H1 (cell line): ENCODE measurements at regions not wholly inside any gene's neighbourhood (a gene's known extent, or its start where the extent isn't known, plus 50 kb on each side); places are given as distances from the start of the nearest gene placed in this dataset.

Source experiments
- CTCF ChIA-PET: fragments of 300-600 bp; sonication (Branson Sonifier 250); formaldehyde crosslinking; loops from one replicate; lab custom pipeline; 2021; ENCODE audit not compliant: partially characterized antibody; lab: Charles Lee
- POLR2A ChIA-PET: fragments of 300-600 bp; sonication (Branson Sonifier 250); formaldehyde crosslinking; loops from one replicate; lab custom pipeline; 2021; ENCODE audit warnings: inconsistent platforms; ENCODE audit not compliant: partially characterized antibody; lab: Charles Lee
- DNase-seq, 2 experiments: peaks; one replicate each; pipeline versions ENCODE4 v3.0.0 to v3.0.0-alpha.2; 2010 to 2022; ENCODE audit warnings: low spot score in 2 of 2, low read depth in 1 of 2, mixed read lengths in 1 of 2
- FAIRE-seq: peaks from 2 replicates; lab custom pipeline; 2011; peaks lifted over from hg19 to GRCh38; lab: Jason Lieb, UNC
- H2AFZ ChIP-seq: 2 replicates; pipeline ENCODE4 v1.8.1; 2012; ENCODE audit warnings: low read length, inconsistent platforms
- H2AK5ac ChIP-seq: 2 replicates; pipeline ENCODE4 v1.6.1; 2013; ENCODE audit warnings: low read depth, low read length
- H2BK120ac ChIP-seq: replicated peaks from 2 replicates; pipeline ENCODE3; 2013; ENCODE audit warnings: low read depth, low read length, inconsistent platforms
- H2BK12ac ChIP-seq: 2 replicates; pipeline ENCODE4 v1.6.1; 2013; ENCODE audit warnings: low read depth, low read length
- H2BK15ac ChIP-seq: 2 replicates; pipeline ENCODE4 v1.6.1; 2013; ENCODE audit warnings: low read length
- H2BK20ac ChIP-seq: 2 replicates; pipeline ENCODE4 v1.6.1; 2013; ENCODE audit warnings: low read length
- H2BK5ac ChIP-seq: 2 replicates; pipeline ENCODE4 v1.6.1; 2013; ENCODE audit warnings: low read depth, low read length
- H3K14ac ChIP-seq: 2 replicates; pipeline ENCODE4 v1.6.1; 2013; ENCODE audit warnings: inconsistent platforms; ENCODE audit not compliant: insufficient read length
- H3K18ac ChIP-seq: 2 replicates; pipeline ENCODE4 v1.6.1; 2013; ENCODE audit warnings: low read length; ENCODE audit errors: extremely low read depth
- H3K23ac ChIP-seq: 2 replicates; pipeline ENCODE4 v1.6.1; 2013; ENCODE audit warnings: inconsistent platforms; ENCODE audit not compliant: insufficient read length
- H3K23me2 ChIP-seq: 2 replicates; pipeline ENCODE4 v1.6.1; 2013; ENCODE audit warnings: low read depth, low read length
- H3K27ac ChIP-seq: 2 replicates; pipeline ENCODE4 v1.6.1; 2011; ENCODE audit warnings: low read depth, low read length, inconsistent platforms
- H3K27me3 ChIP-seq, 4 experiments: replicated peaks in 1 of 4; 1 replicate in 1 of 4; 2 replicates in 3 of 4; pipeline versions ENCODE4 v1.6.1 to v1.8.1; 2011 to 2013; ENCODE audit warnings: low read length in 3 of 4, mild to moderate bottlenecking in 3 of 4, inconsistent platforms in 2 of 4, mixed read lengths in 2 of 4, moderate library complexity in 1 of 4; ENCODE audit not compliant: control insufficient read depth in 3 of 4, insufficient read depth in 3 of 4; ENCODE audit errors: extremely low read depth in 1 of 4
- H3K36me3 ChIP-seq, 4 experiments: 2 replicates each; pipeline versions ENCODE4 v1.6.1 to v1.8.1; 2011 to 2013; ENCODE audit warnings: mild to moderate bottlenecking in 4 of 4, low read length in 3 of 4, moderate library complexity in 2 of 4, control low read depth in 1 of 4, inconsistent platforms in 1 of 4; ENCODE audit not compliant: insufficient read depth in 4 of 4, control insufficient read depth in 2 of 4
- H3K4ac ChIP-seq: replicated peaks from 2 replicates; pipeline ENCODE3; 2013; ENCODE audit warnings: low read length, low read depth, mixed read lengths, inconsistent platforms; ENCODE audit not compliant: insufficient read length
- H3K4me1 ChIP-seq, 4 experiments: replicated peaks in 1 of 4; 1 replicate in 1 of 4; 2 replicates in 3 of 4; pipeline versions ENCODE4 v1.6.1 to v1.8.1; 2011 to 2013; ENCODE audit warnings: low read length in 3 of 4, inconsistent platforms in 2 of 4, mixed read lengths in 1 of 4; ENCODE audit not compliant: insufficient read depth in 4 of 4, control insufficient read depth in 3 of 4
- H3K4me2 ChIP-seq, 2 experiments: 2 replicates each; pipeline versions ENCODE4 v1.6.1 to v1.8.1; 2011 to 2013; ENCODE audit warnings: low read depth in 2 of 2, low read length in 2 of 2, control low read depth in 1 of 2, inconsistent platforms in 1 of 2, mild to moderate bottlenecking in 1 of 2; ENCODE audit not compliant: insufficient read depth in 1 of 2
- H3K4me3 ChIP-seq, 4 experiments: fragments of 200-600, 300-600 bp in 1 of 4; sonication (generic), shearing (Covaris generic), sonication (Bioruptor Twin) in 1 of 4; 2 replicates each; pipeline versions ENCODE4 v1.5.1 to v1.8.1; 2011 to 2016; ENCODE audit warnings: low read length in 4 of 4, low read depth in 3 of 4, control low read depth in 2 of 4, inconsistent platforms in 2 of 4, mild to moderate bottlenecking in 2 of 4, mixed read lengths in 1 of 4, moderate library complexity in 1 of 4; ENCODE audit not compliant: insufficient read depth in 2 of 4; ENCODE audit errors: extremely low read depth in 1 of 4
- H3K56ac ChIP-seq: replicated peaks from 2 replicates; pipeline ENCODE3; 2013; ENCODE audit warnings: low read depth, mild to moderate bottlenecking, mixed read lengths, low read length, inconsistent platforms; ENCODE audit not compliant: insufficient read length
- H3K79me1 ChIP-seq: 2 replicates; pipeline ENCODE4 v1.6.1; 2013; ENCODE audit warnings: low read depth, low read length, control low read depth
- H3K79me2 ChIP-seq, 2 experiments: 2 replicates each; pipeline versions ENCODE4 v1.6.1 to v1.8.1; 2012 to 2013; ENCODE audit warnings: low read length in 2 of 2, mild to moderate bottlenecking in 2 of 2, inconsistent platforms in 1 of 2; ENCODE audit not compliant: insufficient read depth in 2 of 2, control insufficient read depth in 1 of 2
- H3K9ac ChIP-seq, 4 experiments: replicated peaks in 1 of 4; 1 replicate in 1 of 4; 2 replicates in 3 of 4; pipeline versions ENCODE4 v1.6.1 to v1.8.1; 2011 to 2013; ENCODE audit warnings: low read depth in 3 of 4, low read length in 3 of 4, control low read depth in 2 of 4, mild to moderate bottlenecking in 2 of 4, moderate library complexity in 2 of 4, inconsistent platforms in 1 of 4; ENCODE audit errors: extremely low read depth in 1 of 4
- H3K9me3 ChIP-seq, 2 experiments: 2 replicates each; pipeline versions ENCODE4 v1.6.1 to v1.8.1; 2012 to 2013; ENCODE audit warnings: mild to moderate bottlenecking in 2 of 2, moderate library complexity in 2 of 2, control low read depth in 1 of 2, inconsistent platforms in 1 of 2, low read depth in 1 of 2, low read length in 1 of 2, mixed read lengths in 1 of 2; ENCODE audit not compliant: insufficient read depth in 2 of 2
- H4K20me1 ChIP-seq, 2 experiments: replicated peaks in 1 of 2; 2 replicates each; pipeline versions ENCODE3 to v1.8.1; 2011 to 2013; ENCODE audit warnings: inconsistent platforms in 2 of 2, low read length in 2 of 2, mild to moderate bottlenecking in 1 of 2; ENCODE audit not compliant: insufficient read depth in 2 of 2, control insufficient read depth in 1 of 2
- H4K5ac ChIP-seq: 2 replicates; pipeline ENCODE4 v1.6.1; 2013; ENCODE audit warnings: low read length, low read depth, mixed read lengths, inconsistent platforms; ENCODE audit not compliant: insufficient read length
- H4K8ac ChIP-seq: 2 replicates; pipeline ENCODE4 v1.8.0; 2013; ENCODE audit warnings: mild to moderate bottlenecking, moderate library complexity, low read length, inconsistent platforms; ENCODE audit not compliant: insufficient read depth; ENCODE audit errors: extremely low read depth
- H4K91ac ChIP-seq: replicated peaks from 2 replicates; pipeline ENCODE3; 2013; ENCODE audit warnings: low read length, mixed read lengths, inconsistent platforms; ENCODE audit not compliant: insufficient read length
- CEBPB ChIP-seq: IDR thresholded peaks from 2 replicates; pipeline ENCODE4 v1.6.1; 2012; ENCODE audit warnings: low read depth, low read length
- EGR1 ChIP-seq: IDR thresholded peaks from 2 replicates; pipeline ENCODE4 v1.6.1; 2011; ENCODE audit warnings: low read depth, low read length, borderline replicate concordance
- GTF2F1 ChIP-seq: IDR thresholded peaks from 2 replicates; pipeline ENCODE4 v1.6.1; 2012; ENCODE audit warnings: low read depth, low read length, improper control_type of control experiment, borderline replicate concordance
- HDAC6 ChIP-seq: IDR thresholded peaks from one replicate; pipeline ENCODE4 v1.7.1; 2012; ENCODE audit warnings: low read depth, mild to moderate bottlenecking, inconsistent platforms, low read length, moderate library complexity
- KDM5A ChIP-seq: fragments of 200-600 bp; IDR thresholded peaks from 2 replicates; pipeline ENCODE4 v1.7.1; 2012; ENCODE audit warnings: mild to moderate bottlenecking, low read length, inconsistent platforms, mixed read lengths
- NANOG ChIP-seq: IDR thresholded peaks from 2 replicates; pipeline ENCODE4 v1.6.1; 2011; ENCODE audit warnings: low read length, low read depth, mild to moderate bottlenecking, inconsistent platforms; ENCODE audit not compliant: insufficient read depth, poor library complexity, severe bottlenecking
- POLR2AphosphoS5 ChIP-seq: IDR thresholded peaks from 2 replicates; pipeline ENCODE4 v1.6.1; 2011; ENCODE audit warnings: low read depth, low read length
- POU5F1 ChIP-seq: IDR thresholded peaks from 2 replicates; pipeline ENCODE4 v1.6.1; 2011; ENCODE audit warnings: low read depth, mild to moderate bottlenecking, low read length, moderate library complexity
- RAD21 ChIP-seq, 2 experiments: IDR thresholded peaks in 1 of 2; conservative IDR thresholded peaks in 1 of 2; 2 replicates each; pipeline ENCODE4 v1.6.1; 2011; ENCODE audit warnings: low read depth in 2 of 2, low read length in 2 of 2, improper control_type of control experiment in 1 of 2, inconsistent platforms in 1 of 2, mild to moderate bottlenecking in 1 of 2, moderate library complexity in 1 of 2
- SAP30 ChIP-seq: fragments of 300-600 bp; sonication (generic); IDR thresholded peaks from 2 replicates; pipeline ENCODE4 v1.7.1; 2012; ENCODE audit warnings: low read length, moderate library complexity, mild to moderate bottlenecking, inconsistent platforms; ENCODE audit not compliant: insufficient read depth, insufficient replicate concordance
- SIRT6 ChIP-seq: IDR thresholded peaks from one replicate; pipeline ENCODE4 v1.7.1; 2012; ENCODE audit warnings: low read length, inconsistent platforms
- SIX5 ChIP-seq: IDR thresholded peaks from 2 replicates; pipeline ENCODE4 v1.6.1; 2011; ENCODE audit warnings: mild to moderate bottlenecking, low read depth, low read length
- SUZ12 ChIP-seq: fragments of 200-600 bp; sonication (generic); IDR thresholded peaks from 2 replicates; pipeline ENCODE4 v1.6.1; 2012; ENCODE audit warnings: mild to moderate bottlenecking, inconsistent platforms, low read length, moderate library complexity, mixed read lengths
- TAF1 ChIP-seq: IDR thresholded peaks from 2 replicates; pipeline ENCODE4 v1.6.1; 2011; ENCODE audit warnings: mild to moderate bottlenecking, low read depth, low read length
- USF2 ChIP-seq: IDR thresholded peaks from 2 replicates; pipeline ENCODE4 v1.6.1; 2011; ENCODE audit warnings: low read length, improper control_type of control experiment

- Histone ChIP-seq H3K4me1 (peaks cover 0 to 3% (median 1%) of the 10 kb centered on the region in 4 experiments; a peak in 4 of 7 replicates), H2BK12ac (no peak overlapping the region), H2AK5ac (no peak overlapping the region), H4K8ac (no peak overlapping the region), H4K91ac (no peak overlapping the region), H3K18ac (no peak overlapping the region; the same call in 1 of the 2 replicates), H3K27me3 (peaks cover 0 to 3% (median 0%) of the 10 kb centered on the region in 4 experiments; a peak in 1 of 7 replicates), H3K14ac (no peak overlapping the region), H3K9ac (no peak overlapping the region), H3K56ac (no peak overlapping the region), H3K79me1 (no peaks in the 10 kb centered on the region), H3K4me2 (no peak overlapping the region), H2BK15ac (no peak overlapping the region), H3K9me3 (no peaks in the 10 kb centered on the region; a peak in 1 of 4 replicates), H3K36me3 (no peaks in the 10 kb centered on the region), H2BK120ac (no peak overlapping the region), H4K5ac (no peak overlapping the region), H3K27ac (no peak overlapping the region), H4K20me1 (no peaks in the 10 kb centered on the region), H3K23me2 (no peaks in the 10 kb centered on the region), H3K79me2 (no peaks in the 10 kb centered on the region), H2BK5ac (no peak overlapping the region), H3K23ac (no peak overlapping the region), H2AFZ (no peak overlapping the region), H3K4ac (no peak overlapping the region), H3K4me3 (no peak overlapping the region), H2BK20ac (no peak overlapping the region)
- CTCF ChIA-PET: interaction anchor here (0.5 kb wide), 1 partner anchor 691 kb away, joined by 4 read pairs; no protein-coding TSS in a partner anchor
- TF ChIP-seq EGR1 (no peak), HDAC6 (no peak), POLR2AphosphoS5 (no peak), KDM5A (no peak), TAF1 (no peak), CEBPB (no peak), SUZ12 (no peak), POU5F1 (no peak), GTF2F1 (no peak), NANOG (no peak), USF2 (no peak), RAD21 (IDR thresholded peaks at IDR 0.05 in 1 of 2, conservative IDR thresholded peaks at IDR 0.05 in 1 of 2; ENCODE audit: low read depth in 2 of 2, low read length in 2 of 2) (no peak), SIRT6 (no peak), SAP30 (no peak), SIX5 (no peak)
- POLR2A ChIA-PET: no interaction called here
- no peak for FAIRE-seq
- DNase-seq: no peak
Measured at GRCh38 chr2:200084036-200084435, 128.7 kb downstream of the MAIP1 start.
